ENCODE measurements at regions not wholly inside any gene's neighbourhood (a gene's known extent, or its start where the extent isn't known, plus 50 kb on each side); places are given as distances from the start of the nearest gene placed in this dataset.

GRCh38 chr16:59148056-59148768 lies 414.1 kb upstream of the GOT2 start:
- no peaks in the 10 kb centered on the region for H3K9me3 ChIP-seq (ENCODE audit: low read depth)

DNA sequence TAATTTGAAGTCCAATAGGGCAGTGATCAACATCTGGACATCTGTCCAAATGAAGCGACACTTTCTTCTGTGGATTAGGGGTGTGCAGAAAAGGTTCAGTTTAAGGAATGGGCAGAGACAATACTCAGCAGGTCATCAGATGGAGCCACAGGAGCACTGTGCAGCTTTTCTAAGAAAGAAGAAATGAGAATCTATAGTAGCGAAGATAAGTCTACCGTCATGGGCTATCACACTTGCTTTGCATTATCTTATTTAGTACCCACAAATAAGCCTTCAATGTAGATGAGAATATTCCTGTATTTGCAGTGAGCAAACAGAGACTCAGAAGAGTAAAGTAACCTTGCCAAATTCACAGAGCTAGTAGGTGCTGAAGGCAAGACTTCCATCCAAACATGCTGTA lies 412.0 kb upstream of the GOT2 start:
- H3K79me2 ChIP-seq = no peaks in the 10 kb centered on the region
- WGBS (ENCODE audit: low lambda C conversion rate, missing lambda C conversion rate) = 79% methylated on average over 3 of the region's 3 CpGs
- TF ChIP-seq, protein P1, sequence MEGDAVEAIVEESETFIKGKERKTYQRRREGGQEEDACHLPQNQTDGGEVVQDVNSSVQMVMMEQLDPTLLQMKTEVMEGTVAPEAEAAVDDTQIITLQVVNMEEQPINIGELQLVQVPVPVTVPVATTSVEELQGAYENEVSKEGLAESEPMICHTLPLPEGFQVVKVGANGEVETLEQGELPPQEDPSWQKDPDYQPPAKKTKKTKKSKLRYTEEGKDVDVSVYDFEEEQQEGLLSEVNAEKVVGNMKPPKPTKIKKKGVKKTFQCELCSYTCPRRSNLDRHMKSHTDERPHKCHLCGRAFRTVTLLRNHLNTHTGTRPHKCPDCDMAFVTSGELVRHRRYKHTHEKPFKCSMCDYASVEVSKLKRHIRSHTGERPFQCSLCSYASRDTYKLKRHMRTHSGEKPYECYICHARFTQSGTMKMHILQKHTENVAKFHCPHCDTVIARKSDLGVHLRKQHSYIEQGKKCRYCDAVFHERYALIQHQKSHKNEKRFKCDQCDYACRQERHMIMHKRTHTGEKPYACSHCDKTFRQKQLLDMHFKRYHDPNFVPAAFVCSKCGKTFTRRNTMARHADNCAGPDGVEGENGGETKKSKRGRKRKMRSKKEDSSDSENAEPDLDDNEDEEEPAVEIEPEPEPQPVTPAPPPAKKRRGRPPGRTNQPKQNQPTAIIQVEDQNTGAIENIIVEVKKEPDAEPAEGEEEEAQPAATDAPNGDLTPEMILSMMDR (IDR thresholded peaks at IDR 0.05; ENCODE audit: poor library complexity) = no peak
- TF ChIP-seq EZH2 (IDR thresholded peaks at IDR 0.05; ENCODE audit: borderline replicate concordance) = no peak
- no peak for TF ChIP-seq EZH2phosphoT487 (IDR thresholded peaks at IDR 0.05; ENCODE audit: low read depth, severe bottlenecking, unreplicated experiment)
- H3K27ac ChIP-seq = no peak overlapping the region
- no peaks in the 10 kb centered on the region for H3K9me2 ChIP-seq (replicated peaks; ENCODE audit: insufficient read depth)
- no peak overlapping the region for H3K4me3 ChIP-seq
- H3K4me2 ChIP-seq = no peak overlapping the region
- H3K4me1 ChIP-seq (ENCODE audit: insufficient read depth) = no peaks in the 10 kb centered on the region
- DNase-seq (ENCODE audit: low spot score) = no peak
- no peaks in the 10 kb centered on the region for H3K27me3 ChIP-seq
- H4K20me1 ChIP-seq (ENCODE audit: insufficient read depth, poor library complexity, severe bottlenecking) = no peaks in the 10 kb centered on the region
- no peaks in the 10 kb centered on the region for H3K36me3 ChIP-seq (replicated peaks; ENCODE audit: insufficient read depth, low read depth)
- H2AFZ ChIP-seq = no peak overlapping the region
- H3K9me3 ChIP-seq (ENCODE audit: low read depth) = no peaks in the 10 kb centered on the region

More at GRCh38 chr16:59148056-59148768, 414.1 kb upstream of the GOT2 start:
- Histone ChIP-seq H4K20me1 (ENCODE audit: insufficient read depth, poor library complexity, severe bottlenecking) (no peaks in the 10 kb centered on the region), H3K4me3 (no peak overlapping the region), H3K79me2 (no peaks in the 10 kb centered on the region), H3K27me3 (no peaks in the 10 kb centered on the region), H3K9me2 (replicated peaks; ENCODE audit: insufficient read depth) (no peaks in the 10 kb centered on the region), H2AFZ (no peak overlapping the region), H3K4me2 (no peak overlapping the region), H3K4me1 (ENCODE audit: insufficient read depth) (no peaks in the 10 kb centered on the region), H3K27ac (no peak overlapping the region), H3K36me3 (replicated peaks; ENCODE audit: insufficient read depth, low read depth) (no peaks in the 10 kb centered on the region)
- 86% methylated on average over 8 of the region's 8 CpGs for WGBS (ENCODE audit: low lambda C conversion rate, missing lambda C conversion rate)
- TF ChIP-seq, protein P1 (IDR thresholded peaks at IDR 0.05; ENCODE audit: poor library complexity) = no peak
- DNase-seq (ENCODE audit: low spot score) = no peak

DNA sequence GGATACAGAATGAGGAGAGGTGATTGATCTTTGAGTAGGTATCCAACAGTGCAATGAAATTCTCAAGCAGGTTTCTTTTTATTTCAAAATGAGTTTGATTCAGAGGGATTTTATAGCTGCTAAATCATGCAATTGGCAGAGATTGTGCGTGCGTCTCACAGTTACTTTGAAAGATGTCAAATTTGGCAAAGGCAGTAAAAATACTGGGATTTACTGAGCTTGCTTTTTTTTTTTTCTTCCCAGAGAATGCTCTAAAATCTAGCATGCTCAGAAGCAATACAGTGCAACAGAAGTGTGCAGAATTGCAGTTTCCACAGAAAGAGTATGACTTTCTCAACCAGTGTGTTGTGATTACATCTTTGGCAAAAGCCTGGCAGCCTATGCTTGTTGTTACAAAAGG lies 410.7 kb upstream of the GOT2 start:
- DNase-seq (ENCODE audit: low spot score) = no peak
- Histone ChIP-seq H3K27ac (no peak overlapping the region), H4K20me1 (ENCODE audit: insufficient read depth, poor library complexity, severe bottlenecking) (no peaks in the 10 kb centered on the region), H3K36me3 (replicated peaks; ENCODE audit: insufficient read depth, low read depth) (no peaks in the 10 kb centered on the region), H3K4me1 (ENCODE audit: insufficient read depth) (no peaks in the 10 kb centered on the region), H3K9me3 (ENCODE audit: low read depth) (no peaks in the 10 kb centered on the region), H3K79me2 (no peaks in the 10 kb centered on the region), H2AFZ (no peak overlapping the region), H3K27me3 (no peaks in the 10 kb centered on the region), H3K4me3 (no peak overlapping the region), H3K9me2 (replicated peaks; ENCODE audit: insufficient read depth) (no peaks in the 10 kb centered on the region), H3K4me2 (no peak overlapping the region)
- TF ChIP-seq, protein P1 (IDR thresholded peaks at IDR 0.05; ENCODE audit: poor library complexity) = no peak
- TF ChIP-seq EZH2phosphoT487 (IDR thresholded peaks at IDR 0.05; ENCODE audit: low read depth, severe bottlenecking, unreplicated experiment) (no peak), EZH2 (IDR thresholded peaks at IDR 0.05; ENCODE audit: borderline replicate concordance) (no peak)
- 85% methylated on average over 2 of the region's 2 CpGs for WGBS (ENCODE audit: low lambda C conversion rate, missing lambda C conversion rate)

Data from hepatocyte (in vitro differentiated cells).